H4 (cell line): ENCODE measurements at regions not wholly inside any gene's neighbourhood (a gene's known extent, or its start where the extent isn't known, plus 50 kb on each side); places are given as distances from the start of the nearest gene placed in this dataset.

Source experiments
- DNase-seq: peaks from one replicate; pipeline ENCODE4 v3.0.0-alpha.2; 2015; ENCODE audit warnings: low spot score

GRCh38 chr14:58947814-58948445 lies 240.5 kb upstream of the DAAM1 start:
- DNase-seq: no peak

DNA sequence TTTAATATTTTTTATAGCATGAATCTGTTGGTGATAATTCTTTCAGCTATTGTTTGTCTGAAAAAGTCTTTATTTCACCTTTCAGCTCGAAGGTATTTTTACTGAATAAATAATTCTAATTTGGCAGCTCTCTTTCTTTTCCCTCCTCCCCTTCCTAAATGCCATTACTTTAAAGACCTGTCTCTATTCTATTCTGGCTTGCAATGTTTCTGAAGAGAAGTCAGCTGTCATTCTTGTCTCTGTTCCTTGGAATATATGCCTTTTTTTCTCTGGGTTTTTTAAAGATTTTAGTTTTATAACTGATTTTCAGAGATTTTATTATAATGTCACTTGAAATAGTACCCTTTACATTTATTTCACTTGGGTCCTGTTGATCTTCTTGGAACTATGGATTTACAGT lies 237.9 kb upstream of the DAAM1 start:
- DNase-seq: no peak

GRCh38 chr14:58951143-58951542 lies 237.3 kb upstream of the DAAM1 start:
- no peak for DNase-seq

GRCh38 chr14:58954052-58954451 lies 234.4 kb upstream of the DAAM1 start:
- DNase-seq: no peak

GRCh38 chr14:58954901-58955861 lies 233.3 kb upstream of the DAAM1 start:
- DNase-seq: no peak

GRCh38 chr14:58961045-58961731 lies 227.3 kb upstream of the DAAM1 start:
- no peak for DNase-seq

GRCh38 chr14:58963873-58964597 lies 224.4 kb upstream of the DAAM1 start:
- DNase-seq: no peak

DNA sequence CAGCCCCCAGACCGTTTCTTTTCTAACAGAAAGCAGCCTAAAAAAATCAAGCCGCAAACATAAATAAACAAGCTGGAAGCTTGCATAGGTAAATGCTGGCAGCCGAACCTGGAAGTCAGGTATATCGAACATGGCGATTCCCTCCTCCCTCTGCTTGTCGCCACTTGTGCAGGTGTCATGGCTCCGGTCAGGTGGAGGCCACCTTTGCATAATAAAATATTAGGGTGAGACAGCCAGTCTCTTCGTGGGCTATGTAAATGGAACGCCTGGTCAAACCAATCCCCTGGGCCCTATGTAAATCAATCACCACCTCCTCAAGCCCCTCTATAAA lies 223.9 kb upstream of the DAAM1 start:
- no peak for DNase-seq

- no peak for DNase-seq
Measured at GRCh38 chr14:58965601-58966000, 222.9 kb upstream of the DAAM1 start.

GRCh38 chr14:58966997-58967396 lies 221.5 kb upstream of the DAAM1 start:
- no peak for DNase-seq

DNA sequence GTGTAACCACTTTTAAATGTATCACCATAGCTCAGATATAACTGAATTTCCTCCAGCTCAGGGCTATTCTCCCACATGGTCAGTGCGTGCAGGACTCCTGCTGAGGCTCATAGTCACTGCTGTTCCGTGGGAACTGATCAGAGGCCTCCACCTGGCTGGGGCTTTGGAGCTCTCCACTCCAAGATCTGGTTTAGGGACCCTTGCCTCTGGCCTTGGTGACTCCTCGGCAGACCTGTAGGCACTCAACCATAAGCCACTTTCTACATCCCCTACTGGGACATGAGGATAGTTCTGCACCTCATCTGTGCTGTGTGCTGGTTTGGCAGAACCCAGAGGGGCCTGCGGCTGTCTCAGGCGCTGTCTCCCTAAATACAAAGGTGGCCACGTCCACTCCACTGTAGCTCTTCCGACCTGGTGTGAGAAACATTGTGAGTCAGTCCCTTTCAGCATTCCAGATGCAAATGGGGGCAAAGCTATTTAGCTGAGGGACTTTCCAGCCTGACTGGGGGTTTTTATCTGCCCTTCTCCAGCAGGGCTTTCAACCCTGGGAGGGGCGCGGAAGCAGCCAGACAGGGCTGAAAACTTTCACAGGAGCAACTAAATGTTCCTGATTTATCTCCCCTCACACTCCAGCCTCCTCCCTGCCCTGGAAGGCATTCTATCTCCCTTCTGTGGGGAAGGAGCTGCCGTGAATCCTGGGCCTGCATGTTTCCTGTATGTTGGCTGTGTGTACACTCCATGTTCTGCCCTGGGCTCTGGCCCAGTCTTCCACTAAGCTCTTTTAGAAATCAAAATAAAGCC lies 218.3 kb upstream of the DAAM1 start:
- no peak for DNase-seq

- DNase-seq: no peak
Measured at GRCh38 chr14:58972233-58973017, 216.0 kb upstream of the DAAM1 start.

GRCh38 chr14:58977366-58977765 lies 211.1 kb upstream of the DAAM1 start:
- DNase-seq: no peak

- no peak for DNase-seq
Measured at GRCh38 chr14:58978343-58978742, 210.1 kb upstream of the DAAM1 start.

DNA sequence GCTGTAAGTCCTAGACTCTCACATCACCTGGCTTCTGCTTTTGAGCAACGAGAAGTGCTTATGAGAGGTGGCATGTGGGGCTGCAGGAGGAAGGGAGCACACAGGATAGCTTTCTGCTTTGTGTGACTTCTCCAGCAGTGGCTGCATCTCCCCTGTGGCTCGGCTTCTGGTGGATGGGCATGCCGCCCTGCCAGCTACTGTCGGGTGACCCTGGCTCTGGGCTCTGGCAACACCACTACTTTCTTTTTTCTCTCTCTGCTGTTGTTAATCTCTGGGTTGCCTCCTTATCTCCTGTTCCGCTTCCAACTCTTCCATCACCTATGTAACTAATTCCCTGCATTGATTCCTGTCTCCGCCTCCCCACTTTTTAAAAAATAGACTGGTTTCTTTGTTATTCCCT lies 209.1 kb upstream of the DAAM1 start:
- no peak for DNase-seq

DNA sequence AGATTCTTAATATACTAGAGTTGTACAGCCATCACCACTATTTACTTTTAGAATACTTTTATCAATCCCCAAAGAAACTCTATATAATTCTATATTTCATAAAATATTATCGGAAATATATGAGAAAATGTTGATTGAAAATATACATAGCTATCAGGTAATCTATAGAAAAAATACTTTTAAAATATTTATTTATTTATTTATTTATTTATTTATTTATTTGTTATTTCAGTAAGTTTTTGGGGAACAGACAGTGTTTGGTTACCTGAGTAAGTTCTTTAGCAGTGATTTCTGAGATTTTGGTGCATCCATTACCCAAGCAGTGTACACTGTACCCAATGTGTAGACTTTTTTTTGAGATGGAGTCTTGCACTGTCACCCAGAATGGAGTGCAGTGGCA lies 206.6 kb upstream of the DAAM1 start:
- DNase-seq: no peak

DNA sequence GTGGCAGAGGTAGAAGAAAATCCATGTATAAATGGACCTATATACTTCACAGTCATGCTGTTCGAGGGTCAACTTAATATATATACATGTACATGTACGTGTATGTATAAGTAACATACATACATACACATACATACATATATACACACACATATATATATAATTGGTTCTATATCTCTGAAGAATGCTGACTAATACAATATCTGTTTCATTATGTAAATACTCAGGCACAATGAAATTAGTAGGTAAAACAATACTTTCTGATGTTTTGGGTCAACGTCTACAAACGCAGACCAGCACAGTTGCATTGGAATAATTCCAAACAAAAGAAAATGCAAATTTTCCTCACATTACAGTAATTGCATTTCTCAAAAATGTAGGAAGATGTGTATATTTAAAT lies 202.7 kb upstream of the DAAM1 start:
- no peak for DNase-seq

DNA sequence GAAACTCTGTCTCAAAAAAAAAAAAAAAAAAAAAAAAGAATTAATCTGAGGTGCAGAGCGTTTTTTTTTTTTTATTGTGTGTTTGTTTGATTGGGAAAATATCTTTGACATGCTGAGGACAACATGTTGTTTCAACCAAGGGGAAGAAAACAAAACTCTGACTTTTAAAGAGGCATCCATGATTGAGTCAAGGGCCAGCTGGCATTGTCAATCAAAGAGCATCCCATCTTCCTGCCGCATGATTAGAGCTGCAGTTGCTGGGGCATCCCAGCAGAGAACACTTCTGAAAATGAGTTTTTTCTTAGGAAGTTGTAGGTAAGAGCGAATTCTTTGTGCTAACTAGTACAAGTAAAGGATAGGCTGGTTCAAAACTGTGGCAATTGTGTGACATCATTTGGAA lies 200.9 kb upstream of the DAAM1 start:
- no peak for DNase-seq

DNA sequence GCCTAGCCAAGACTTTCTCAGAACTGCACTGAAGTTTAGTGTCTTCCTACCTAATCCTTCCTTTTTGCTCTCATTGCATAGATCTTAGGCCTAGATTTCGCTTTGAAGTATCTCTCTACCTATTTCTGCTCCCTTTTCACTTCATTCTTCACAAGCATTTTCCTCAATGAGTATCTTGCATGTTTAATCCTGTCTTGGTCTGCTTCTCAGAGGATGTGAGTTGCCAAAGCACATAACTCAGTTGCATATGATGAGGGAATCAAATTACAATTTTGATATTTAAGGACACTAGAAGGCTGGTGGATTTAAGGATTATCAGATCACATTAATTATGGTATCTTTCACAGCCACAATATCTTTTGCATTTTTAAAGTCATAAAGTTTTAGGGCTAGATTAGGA lies 195.5 kb upstream of the DAAM1 start:
- DNase-seq: no peak

DNA sequence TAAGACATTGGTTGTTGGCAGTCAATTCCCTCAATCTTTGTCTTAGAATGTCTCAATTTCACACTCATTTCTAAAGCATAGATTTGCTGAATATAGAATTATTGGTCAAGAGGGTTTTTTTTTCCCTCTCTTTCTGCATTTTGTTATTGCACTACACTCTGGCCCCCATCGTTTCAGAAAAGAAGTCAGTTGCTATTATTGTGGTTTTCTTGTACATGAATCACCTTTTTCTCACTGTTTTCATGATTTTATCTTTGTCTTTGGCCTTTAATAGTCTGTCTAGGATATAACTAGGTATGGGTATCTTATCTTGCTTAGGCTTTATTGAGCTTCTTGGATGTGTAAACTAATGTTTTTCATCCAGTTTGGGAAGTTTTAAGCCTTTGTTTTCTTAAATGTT lies 194.3 kb upstream of the DAAM1 start:
- DNase-seq: no peak

DNA sequence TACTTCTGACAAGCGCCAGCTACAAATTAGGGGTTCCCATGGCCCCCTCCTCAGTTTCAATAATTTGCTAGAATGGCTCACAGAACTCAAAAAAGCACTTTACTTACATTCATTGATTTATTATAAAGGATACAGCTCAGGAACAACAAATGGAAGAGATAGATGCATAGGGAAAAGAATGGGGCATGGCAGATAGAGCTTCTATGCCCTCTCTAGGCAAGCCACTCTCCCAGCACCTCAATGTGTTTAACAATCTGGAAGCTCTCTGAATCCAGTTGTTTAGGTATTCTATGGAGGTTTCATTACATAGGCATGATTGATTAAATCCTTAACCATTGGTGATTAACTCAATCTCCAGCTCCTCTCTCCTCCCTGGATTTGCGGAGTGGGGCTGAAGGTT lies 184.5 kb upstream of the DAAM1 start:
- no peak for DNase-seq
